Omental fat pad (tissue), 3 donors: ENCODE measurements at regions not wholly inside any gene's neighbourhood (a gene's known extent, or its start where the extent isn't known, plus 50 kb on each side); places are given as distances from the start of the nearest gene placed in this dataset.

Experiments
- ATAC-seq: fragments of 150-250 bp; one replicate; pipeline ENCODE4 v1.9.1; 2016; ENCODE audit warnings: mild to moderate bottlenecking, moderate library complexity; ENCODE audit not compliant: low FRiP score
- DNase-seq: peaks from one replicate; pipeline ENCODE4 v3.0.0-alpha.2; 2019; ENCODE audit warnings: low spot score
- CTCF ChIP-seq, 3 donors: fragments of 450-650 bp; IDR thresholded peaks; one replicate each; pipeline ENCODE4 v1.5.1; 2016 to 2017; ENCODE audit warnings: antibody characterized with exemption in 3 of 3, mild to moderate bottlenecking in 3 of 3, moderate library complexity in 2 of 3

- TF ChIP-seq CTCF (IDR thresholded peaks at IDR 0.05): no peak
- no peak for DNase-seq
- ATAC-seq: no peak
Observed at GRCh38 chr3:117874028-117874690, 1160.5 kb downstream of the IGSF11 start.

- ATAC-seq (no peak), DNase-seq (no peak)
- no peak for TF ChIP-seq CTCF (IDR thresholded peaks at IDR 0.05)
Observed at GRCh38 chr3:117874904-117875874, 1159.5 kb downstream of the IGSF11 start.

GRCh38 chr3:117875887-117876286 is 1158.8 kb downstream of the IGSF11 start:
- DNase-seq (no peak), ATAC-seq (no peak)
- no peak for TF ChIP-seq CTCF (IDR thresholded peaks at IDR 0.05)

- ATAC-seq (no peak), DNase-seq (no peak)
- TF ChIP-seq CTCF (IDR thresholded peaks at IDR 0.05): no peak
Observed at GRCh38 chr3:117880638-117881037, 1154.0 kb downstream of the IGSF11 start.

- no peak for TF ChIP-seq CTCF (IDR thresholded peaks at IDR 0.05)
- no peak for ATAC-seq
Observed at GRCh38 chr3:117881210-117881609, 1153.4 kb downstream of the IGSF11 start.

GRCh38 chr3:117885011-117885441 is 1149.6 kb downstream of the IGSF11 start:
- no peak for ATAC-seq
- no peak for DNase-seq
- no peak for TF ChIP-seq CTCF (IDR thresholded peaks at IDR 0.05)

More at GRCh38 chr3:117881210-117881609, 1153.4 kb downstream of the IGSF11 start:
- DNase-seq: no peak
